HG02678 (cell line): ENCODE measurements at regions not wholly inside any gene's neighbourhood (a gene's known extent, or its start where the extent isn't known, plus 50 kb on each side); places are given as distances from the start of the nearest gene placed in this dataset.

ENCODE experiments used
- ATAC-seq: cut with Tn5 transposase; IDR thresholded peaks from one replicate; pipeline ENCODE4 v1.9.1; 2021; ENCODE audit warnings: mild to moderate bottlenecking, moderate library complexity; ENCODE audit not compliant: unreplicated experiment

GRCh38 chr3:83092521-83093221 is 1331.2 kb upstream of the GBE1 start:
- ATAC-seq, result no peak

DNA sequence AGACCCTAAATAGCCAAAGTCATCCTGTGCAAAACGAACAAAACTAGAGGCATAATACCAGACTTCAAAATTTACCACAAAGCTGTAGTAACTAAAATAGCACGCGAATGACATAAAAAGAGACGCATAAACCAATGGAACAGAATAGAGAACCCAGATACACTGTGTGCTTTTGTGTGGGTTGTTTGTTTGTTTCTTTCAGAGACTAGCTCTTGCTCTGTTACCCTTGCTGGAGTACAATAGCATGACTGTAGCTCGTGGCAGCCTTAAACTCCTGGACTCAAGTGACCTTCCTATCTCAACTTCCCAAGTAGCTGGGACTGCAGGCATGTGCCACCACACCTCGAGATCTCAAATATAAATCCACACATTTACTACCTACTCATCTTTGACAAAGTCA is 1314.6 kb upstream of the GBE1 start:
- ATAC-seq, result no peak

DNA sequence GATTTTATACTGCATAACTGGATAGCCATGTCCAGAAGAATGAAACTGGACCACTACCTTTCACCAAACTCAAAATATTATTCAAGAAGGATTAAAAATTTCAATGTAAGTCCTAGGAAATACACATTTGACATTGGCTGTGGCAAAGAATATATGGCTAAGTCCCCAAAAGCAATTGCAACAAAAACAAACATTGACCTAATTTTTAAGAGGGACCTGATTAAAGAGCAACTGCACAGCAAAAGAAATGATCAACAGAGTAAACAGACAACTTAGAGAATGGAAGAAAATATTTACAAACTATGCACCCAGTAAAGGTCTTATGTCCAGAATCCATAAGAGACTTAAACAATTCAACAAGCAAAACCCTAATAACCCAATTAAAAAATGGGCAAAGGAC is 1313.0 kb upstream of the GBE1 start:
- no peak for ATAC-seq

DNA sequence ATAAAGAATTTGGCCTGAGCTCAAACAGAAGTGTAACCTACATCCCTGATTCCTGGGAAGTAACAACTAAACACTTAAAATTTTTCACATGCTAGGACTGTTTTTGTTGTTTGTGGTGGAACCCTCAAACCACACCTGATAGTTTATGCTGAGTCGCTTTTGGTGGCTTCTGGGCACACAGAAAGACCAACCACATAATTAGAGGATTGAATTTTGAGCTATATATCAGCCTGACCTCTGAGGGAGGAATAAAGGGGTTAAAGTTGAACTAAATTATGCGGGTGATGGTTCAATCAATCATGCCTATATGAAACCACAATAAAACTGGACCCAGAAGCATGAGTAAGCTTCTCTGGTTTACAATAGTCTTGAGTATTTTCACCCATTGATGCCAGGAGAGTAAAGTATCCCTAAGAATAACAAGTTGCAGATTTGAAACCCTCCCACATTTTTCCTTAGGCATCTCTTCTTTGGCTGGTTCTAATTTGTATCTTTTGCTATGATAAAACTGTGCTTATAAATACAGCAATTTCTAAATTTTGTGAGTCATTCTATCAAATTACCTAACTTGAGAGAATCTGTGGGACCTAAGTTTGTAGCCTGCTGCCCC is 1304.5 kb upstream of the GBE1 start:
- ATAC-seq, result no peak

GRCh38 chr3:83063446-83063845 is 1302.0 kb upstream of the GBE1 start:
- no peak for ATAC-seq

GRCh38 chr3:83048556-83048955 is 1287.1 kb upstream of the GBE1 start:
- no peak for ATAC-seq

DNA sequence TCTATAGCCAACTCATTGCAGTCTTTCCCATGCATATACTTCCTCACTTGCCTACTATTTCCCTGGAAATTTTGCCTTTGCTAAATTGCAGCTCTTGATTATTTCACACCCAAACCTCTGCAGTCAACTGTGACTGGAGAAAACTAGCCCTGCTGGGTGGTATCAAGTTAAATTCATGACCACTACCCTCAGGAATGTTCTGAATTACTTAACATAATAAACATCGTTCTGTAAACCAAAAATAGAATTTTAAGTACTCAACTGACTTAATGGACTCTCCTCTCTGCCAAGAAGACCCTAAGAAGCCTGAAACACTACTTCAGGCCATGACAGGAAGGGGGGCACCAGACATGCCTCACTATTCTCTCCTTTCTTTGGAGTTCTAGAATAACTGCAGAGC is 1278.0 kb upstream of the GBE1 start:
- ATAC-seq, result no peak

- ATAC-seq, result no peak
Observed at GRCh38 chr3:83035704-83036010, 1274.2 kb upstream of the GBE1 start.

GRCh38 chr3:83034806-83035703 is 1273.6 kb upstream of the GBE1 start:
- ATAC-seq, result no peak

DNA sequence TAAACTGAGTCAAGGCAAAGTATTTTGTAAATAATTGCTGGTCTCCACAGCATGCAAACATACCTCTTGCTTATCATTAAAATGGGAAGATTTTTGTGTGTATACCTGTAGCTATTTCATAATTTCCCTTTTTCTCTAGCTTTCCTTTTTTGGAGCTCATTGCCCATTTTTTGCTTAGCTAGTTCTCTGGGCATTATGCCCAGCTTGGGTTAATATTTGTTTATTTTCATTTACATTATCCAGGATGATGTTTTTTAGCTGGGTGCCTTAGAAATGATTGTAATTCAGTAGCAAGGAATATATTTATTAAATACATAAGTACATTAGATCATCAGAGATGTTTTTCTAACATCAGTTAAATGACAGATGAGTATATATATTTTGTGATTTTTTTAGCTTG is 1271.7 kb upstream of the GBE1 start:
- ATAC-seq, result no peak

GRCh38 chr3:83023086-83023485 is 1261.6 kb upstream of the GBE1 start:
- no peak for ATAC-seq

DNA sequence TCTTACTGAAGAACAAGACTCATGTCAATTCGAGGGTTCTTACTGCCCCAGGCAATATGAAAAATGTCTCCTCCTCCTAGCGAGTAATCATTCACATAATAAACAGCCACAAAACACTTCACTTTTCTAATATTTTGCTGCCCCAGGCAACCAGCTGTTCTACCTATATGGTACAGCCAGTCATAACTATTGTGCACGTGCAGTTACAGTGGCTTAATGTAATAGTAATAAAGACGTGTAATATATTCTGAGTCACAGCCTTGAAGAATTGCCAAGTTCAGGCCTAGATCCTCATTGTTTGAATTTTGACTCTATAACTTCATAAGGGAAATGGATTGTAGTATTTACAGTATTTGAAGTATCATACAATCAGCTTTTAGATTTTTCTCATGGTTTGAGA is 1250.0 kb upstream of the GBE1 start:
- no peak for ATAC-seq

DNA sequence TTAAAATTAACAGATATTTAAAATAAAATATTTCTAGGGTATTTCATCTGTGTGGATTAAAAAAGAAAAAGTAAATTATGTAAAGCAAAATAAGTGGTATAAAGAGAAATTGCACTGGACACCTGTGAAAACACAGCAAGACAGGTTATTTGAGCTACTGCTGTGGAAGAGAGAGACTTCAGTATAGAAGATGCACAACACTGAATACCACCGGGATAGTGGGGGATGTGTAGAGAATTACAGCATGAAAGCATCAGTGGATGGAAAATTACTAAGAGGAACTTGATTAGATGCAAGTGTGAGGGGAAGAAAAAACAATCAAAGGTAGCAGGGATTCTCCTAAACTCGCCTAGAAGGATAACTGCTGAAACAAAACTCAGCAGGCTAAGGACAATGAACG is 1242.5 kb upstream of the GBE1 start:
- ATAC-seq, result no peak

DNA sequence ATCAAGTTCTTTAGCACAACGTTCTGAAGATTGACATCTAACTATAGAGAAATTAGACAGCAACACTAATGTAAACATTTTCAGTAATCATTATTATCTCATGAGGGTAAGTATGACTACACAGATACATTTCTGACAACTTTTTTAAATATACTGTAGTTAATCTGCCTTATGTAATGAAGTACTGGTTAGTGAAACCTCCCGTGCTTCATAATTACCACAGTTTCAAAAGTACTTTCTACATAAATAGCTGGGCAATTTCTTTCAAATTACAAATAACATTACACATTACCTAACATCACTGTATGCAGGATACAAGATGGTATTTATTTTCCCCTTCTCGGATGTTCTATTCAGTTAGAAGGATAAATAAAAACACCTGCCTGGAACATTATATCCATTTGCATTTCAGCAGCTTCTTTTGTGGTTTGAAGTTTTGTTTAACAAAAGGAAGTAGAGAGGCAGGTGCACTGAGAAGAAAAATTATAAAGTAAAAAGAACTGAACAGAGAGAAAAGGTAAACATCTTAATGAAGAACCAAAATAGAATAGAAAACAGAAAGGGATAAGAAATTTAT is 1241.5 kb upstream of the GBE1 start:
- no peak for ATAC-seq

DNA sequence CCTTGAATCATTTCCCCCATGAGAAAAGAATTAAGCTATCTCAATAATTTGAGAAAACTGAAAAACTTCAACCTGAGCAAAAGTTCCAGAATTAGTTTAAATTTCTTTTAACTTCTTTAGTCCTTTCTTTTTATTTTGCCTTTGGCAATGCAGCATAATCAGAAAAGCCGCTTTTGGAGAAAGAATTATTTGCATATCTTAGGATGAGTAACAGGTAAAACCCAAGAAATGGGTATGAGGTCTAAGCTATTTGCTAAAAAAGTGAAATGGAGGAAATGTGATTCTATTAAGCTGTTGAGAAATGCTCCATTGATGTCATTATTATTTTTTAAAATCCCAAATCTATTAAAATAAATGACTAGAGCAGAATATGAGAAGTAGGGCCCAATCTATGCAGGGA is 1238.3 kb upstream of the GBE1 start:
- no peak for ATAC-seq

DNA sequence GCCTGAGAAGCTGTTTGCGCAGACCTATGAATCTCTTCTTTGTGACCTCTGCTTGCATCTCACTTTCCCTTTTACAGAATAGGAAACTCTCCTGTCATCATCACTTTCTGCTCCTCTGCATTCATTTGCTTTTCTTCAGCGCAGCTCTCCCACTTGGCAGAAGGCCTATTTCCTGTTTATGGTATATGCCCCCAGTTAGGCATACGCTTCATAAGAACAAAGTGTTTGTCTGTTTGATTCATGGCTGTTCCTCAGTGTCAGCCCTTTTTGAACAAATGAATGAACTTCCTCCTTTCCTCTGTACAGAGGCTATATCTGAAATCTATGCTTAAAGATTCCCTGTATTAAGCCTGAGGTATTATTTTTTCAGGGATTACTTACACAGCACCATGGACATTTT is 1216.9 kb upstream of the GBE1 start:
- ATAC-seq, result no peak

DNA sequence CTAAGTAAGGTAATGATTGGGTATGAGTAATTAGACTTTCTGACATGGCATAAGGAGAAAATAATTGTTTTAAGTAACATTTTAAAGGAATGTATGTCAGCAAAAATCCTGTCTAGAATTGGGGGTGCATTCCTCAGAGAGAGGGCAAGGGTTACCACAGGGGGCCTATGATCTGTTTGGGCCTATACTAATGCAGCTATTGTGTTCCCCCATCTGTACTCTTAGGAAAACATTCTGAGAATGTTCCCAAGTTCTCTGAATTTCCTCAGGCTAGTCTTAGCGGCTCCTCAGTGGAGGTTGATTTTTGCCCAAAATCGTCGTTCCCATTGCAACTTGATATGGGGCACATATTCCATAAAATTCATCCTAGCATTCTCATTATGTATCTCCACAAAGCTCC is 1216.4 kb upstream of the GBE1 start:
- no peak for ATAC-seq

DNA sequence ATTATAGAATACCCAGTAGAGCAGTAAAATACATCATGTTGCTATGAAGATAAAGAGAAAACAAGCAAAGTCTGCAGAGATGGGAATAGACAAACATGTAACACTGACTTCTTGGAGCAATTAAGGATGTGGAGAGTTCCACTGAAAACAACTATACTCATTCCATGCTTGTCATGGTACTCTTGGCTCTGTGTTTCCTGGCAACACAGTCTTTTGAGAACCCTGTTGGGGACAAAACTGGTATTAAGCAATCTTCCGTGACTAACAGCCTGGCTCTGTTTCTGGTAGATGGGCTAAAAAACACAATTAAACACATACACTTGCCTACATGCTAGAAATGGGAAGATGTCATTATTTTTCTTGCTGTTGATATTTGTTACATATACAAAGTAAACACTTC is 1212.3 kb upstream of the GBE1 start:
- no peak for ATAC-seq

DNA sequence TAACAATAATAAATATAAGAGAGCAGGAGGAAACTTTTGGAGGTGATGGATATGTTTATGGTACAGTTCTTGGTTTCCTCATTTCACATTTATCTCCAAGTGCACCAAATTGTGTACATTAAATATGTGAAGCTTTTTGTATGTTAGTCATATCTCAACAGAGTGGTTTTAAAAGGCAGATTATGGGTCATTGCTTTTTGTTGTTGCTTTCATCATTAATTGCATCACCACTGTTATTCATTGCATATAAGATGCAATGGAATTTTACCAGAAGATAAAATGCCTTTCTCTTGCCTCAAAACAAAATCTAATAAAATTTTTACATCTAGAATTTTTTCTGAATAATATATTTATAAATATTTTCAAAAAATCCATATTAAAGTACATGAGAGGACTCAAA is 1198.9 kb upstream of the GBE1 start:
- ATAC-seq, result no peak

- ATAC-seq, result no peak
Observed at GRCh38 chr3:82957696-82958095, 1196.3 kb upstream of the GBE1 start.

- no peak for ATAC-seq
Observed at GRCh38 chr3:82957079-82957478, 1195.6 kb upstream of the GBE1 start.

DNA sequence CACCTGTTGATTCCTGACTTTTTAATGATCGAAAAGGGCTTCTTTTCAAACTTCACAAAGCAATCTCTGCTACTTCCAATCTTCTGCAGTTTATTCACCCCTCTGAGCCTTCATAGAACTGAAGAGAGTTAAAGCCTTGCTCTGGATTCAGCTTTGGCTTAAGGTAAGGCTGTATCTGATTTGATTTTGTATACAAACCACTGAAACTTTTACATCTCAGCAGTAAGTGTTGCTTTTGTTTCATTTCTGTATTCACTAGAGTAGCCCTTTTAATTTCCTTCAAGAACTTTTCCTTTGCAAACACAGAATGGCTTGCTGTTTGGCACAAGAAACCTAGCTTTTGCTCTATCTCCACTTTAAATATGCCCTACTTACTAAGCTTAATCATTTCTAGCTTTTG is 1193.0 kb upstream of the GBE1 start:
- ATAC-seq, result no peak
